ENCODE measurements at regions not wholly inside any gene's neighbourhood (a gene's known extent, or its start where the extent isn't known, plus 50 kb on each side); places are given as distances from the start of the nearest gene placed in this dataset.
"Not testable (repeated sequence)": the region's sequence is repeated elsewhere in the genome, so short reads cannot be mapped to it uniquely, and the experiment has no call there.

DNA sequence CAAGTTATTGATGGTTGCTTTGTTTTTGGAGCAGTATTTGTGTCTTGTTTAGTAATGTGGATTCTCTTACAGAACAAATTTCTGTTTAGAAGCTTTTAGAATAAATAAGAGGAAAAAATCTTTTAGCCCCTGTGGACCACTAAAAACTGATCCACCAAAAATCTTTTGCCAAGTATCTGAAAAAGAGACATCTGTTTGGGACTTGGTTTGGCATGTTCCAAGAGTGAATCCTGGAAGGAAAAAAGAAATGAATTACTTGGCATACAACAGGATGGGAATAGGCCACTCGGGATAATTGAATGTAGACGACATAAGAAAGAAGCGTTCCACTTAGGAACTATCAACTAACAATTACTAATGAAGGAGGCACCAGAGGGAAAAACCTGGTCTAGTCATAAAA is 1350.1 kb upstream of the C9orf72 start:
- no peak for DNase-seq (ENCODE audit: low spot score)

- no peak for DNase-seq (ENCODE audit: low spot score)
These were observed 1351.9 kb upstream of the C9orf72 start for GRCh38 chr9:28925157-28925556.

GRCh38 chr9:28926306-28926705 is 1353.0 kb upstream of the C9orf72 start:
- no peak for DNase-seq (ENCODE audit: low spot score)

DNA sequence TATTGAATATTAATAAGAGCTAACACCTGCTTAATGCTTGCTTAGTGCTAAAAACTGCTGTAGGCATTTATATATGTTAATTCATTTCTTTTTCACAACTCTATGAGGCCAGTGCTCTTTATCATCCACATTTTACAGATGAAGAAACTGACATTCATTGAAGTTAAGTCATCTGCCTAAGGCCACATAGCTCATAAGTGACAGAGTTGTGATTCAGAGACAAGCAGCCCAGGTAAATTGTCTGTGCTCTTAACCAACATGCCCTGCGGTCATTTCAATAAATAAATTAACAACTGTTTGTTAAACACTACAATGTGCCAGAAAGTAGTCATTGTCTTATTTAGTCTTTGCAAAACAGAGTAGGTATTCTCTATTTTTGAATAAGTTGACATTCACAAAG is 1354.4 kb upstream of the C9orf72 start:
- no peak for DNase-seq (ENCODE audit: low spot score)

- no peak for DNase-seq (ENCODE audit: low spot score)
These were observed 1356.2 kb upstream of the C9orf72 start for GRCh38 chr9:28929433-28929832.

DNA sequence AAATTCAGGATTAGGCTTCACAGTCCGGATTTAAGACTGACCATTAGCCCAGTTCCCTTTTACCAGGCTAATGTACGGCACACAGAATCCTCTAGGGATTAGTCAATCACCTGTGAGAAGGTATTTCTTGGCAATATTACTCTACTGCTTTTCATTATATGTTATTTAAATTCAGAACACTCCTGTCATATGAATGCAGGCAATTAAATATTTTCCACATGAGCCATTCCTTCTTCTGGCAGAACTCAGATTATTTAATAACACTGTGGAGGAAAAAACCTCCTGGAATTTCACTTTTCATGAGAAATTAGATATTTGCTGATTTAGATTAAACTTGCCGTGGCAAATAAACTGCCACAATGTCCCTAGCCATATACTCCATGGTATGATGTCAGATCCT is 1357.5 kb upstream of the C9orf72 start:
- no peak for DNase-seq (ENCODE audit: low spot score)

- no peak for DNase-seq (ENCODE audit: low spot score)
These were observed 1360.8 kb upstream of the C9orf72 start for GRCh38 chr9:28934111-28934510.

DNA sequence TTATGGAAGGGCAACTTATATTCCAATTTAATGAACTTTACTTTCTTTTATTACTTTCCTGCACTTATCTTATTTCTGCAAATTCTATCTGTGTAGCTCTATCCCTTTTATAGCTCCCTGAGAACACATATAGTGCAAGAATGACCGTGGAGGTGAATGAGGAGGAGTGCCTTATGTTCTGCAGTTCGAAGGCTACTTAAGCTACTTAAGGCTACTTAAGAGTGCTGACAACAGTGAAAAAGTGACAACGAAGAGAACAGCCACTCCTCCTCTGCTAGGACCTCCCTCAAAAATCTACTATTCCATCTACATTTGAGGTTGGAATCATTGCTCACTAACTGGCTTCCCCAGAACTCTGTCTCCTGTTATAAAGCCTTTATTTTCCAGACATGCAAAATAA is 1365.7 kb upstream of the C9orf72 start:
- no peak for DNase-seq (ENCODE audit: low spot score)

DNA sequence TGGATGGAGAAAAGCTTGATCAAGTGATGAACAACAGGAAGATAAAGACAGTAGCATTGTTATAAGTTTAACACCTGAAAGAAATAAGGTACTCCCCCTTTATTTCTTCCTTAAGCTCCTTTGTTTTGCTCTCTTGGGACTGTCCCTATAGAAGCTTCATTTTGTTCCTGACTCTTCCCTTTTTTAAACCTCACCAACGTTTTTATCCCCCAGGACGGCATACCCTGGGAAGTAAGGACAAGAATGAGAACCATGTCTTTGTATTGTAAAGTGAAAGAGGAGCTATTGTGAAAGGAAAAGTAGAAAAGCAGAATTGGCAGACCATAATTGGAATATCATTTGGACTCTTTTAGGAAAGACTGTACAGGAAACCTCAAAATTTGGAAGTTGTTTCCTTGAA is 1368.6 kb upstream of the C9orf72 start:
- no peak for DNase-seq (ENCODE audit: low spot score)

DNA sequence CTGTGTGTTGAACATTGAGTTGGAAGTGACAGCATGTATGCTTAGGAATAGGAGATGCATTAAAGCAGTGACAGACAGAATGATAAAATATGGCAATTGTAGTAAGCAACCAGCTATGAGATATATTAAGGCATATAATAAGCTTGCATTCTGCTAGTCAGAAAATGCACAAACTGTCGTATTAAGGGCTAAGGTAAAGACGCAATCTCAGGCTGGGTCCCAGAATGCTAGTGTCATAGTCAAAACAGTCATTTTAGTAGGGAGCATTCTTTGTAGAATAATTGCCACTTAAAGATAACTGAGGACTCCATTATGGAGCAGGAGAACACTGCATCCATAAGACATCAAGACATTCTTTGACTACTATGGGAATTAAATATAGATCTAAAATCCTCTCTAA is 1369.7 kb upstream of the C9orf72 start:
- no peak for DNase-seq (ENCODE audit: low spot score)

DNA sequence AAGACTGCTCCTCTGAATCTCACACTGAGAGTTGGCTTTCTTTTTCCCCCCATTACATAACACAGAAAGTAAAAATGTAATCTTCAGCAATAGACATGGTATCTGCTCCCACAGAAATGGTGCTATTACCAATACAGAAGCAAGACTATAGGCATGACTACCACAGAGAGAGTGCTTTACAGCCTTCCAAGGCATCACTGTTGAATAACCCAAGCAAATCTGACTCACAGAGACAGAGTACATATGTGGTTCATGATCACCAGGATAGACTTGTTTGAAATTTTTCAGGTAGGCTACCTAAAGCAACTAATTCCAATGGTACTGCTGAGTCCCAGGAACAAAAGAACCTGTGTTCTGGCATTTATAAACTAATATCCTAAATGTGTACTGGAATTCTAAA is 1373.4 kb upstream of the C9orf72 start:
- no peak for DNase-seq (ENCODE audit: low spot score)

GRCh38 chr9:28951945-28952344 is 1378.7 kb upstream of the C9orf72 start:
- no peak for DNase-seq (ENCODE audit: low spot score)

DNA sequence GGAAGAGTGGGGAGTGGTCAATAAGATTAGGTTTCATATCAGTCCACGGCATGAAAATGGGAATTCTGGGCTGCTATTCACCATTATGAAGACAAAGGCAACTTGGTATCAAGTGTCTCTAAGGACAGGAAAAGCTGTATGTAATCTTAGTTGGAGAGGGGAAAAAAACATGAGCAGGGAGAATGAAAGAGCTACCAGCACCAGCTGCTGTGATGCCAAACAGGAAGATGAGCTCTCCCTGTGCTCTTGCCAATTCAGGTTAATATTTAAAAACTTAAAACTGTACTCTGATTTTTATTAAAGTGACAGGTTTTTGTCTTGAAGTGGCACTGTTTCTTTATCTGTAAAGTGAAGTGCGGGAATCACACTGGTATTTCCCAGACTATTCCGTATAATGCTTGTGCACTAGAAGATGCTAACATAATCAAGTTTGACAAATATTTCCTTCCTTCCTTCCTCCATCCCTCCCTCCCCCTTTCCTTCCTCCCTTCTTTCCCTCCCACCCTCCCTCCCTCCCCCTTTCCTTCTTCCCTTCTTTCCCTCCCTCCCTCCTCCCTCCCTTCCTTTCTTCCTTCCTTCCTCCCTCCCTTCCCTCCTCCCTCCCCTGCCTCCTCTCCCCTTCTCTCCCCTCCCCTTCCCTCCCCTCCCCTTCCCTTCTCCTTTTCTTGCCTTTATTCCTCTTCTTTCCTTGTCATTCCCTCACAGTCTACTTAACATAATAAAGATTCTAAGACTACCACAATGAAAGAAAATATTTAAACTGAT is 1383.0 kb upstream of the C9orf72 start:
- no peak for DNase-seq (ENCODE audit: low spot score)

DNA sequence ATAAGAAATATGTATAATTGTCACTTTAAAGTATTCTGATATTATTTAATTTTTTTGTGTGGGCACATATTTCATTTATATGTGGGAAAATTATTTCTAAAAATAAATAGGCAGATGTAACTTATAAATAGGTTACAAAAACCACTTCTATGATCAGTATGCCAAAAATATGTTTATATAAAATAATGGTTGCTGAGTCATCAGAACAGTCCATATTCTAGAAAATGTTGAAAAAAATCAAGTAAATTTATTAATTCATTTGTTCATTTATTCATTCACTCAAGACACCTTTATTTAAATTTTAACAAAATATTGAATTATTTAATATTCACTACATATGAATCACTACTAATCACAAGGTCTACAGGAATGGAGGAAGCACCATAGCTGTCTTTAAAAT is 1387.3 kb upstream of the C9orf72 start:
- DNase-seq (ENCODE audit: low spot score) = no peak

DNA sequence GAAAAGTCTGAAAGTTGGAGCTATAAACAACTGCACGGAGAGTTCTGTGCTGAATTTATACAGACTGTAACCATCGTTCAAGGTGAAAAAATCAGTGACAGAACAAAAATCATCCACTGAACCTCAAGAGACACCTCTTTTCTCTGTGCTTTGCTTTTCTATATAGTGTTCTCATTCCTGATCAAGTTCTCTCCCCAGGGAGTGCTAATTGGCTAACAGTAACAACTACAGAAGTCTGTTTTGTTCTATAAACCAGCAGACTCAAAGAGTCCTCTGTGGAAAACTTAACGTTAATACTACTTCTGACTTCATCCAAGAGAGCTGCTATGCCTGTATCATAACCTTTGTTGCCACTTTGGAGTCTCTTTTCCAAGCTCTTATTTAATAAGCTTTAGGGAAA is 1388.3 kb upstream of the C9orf72 start:
- DNase-seq (ENCODE audit: low spot score) = no peak

GRCh38 chr9:28967226-28967625 is 1393.9 kb upstream of the C9orf72 start:
- no peak for DNase-seq (ENCODE audit: low spot score)

- no peak for DNase-seq (ENCODE audit: low spot score)
These were observed 1397.0 kb upstream of the C9orf72 start for GRCh38 chr9:28970241-28970654.

- DNase-seq (ENCODE audit: low spot score) = no peak
These were observed 1398.6 kb upstream of the C9orf72 start for GRCh38 chr9:28971881-28972280.

DNA sequence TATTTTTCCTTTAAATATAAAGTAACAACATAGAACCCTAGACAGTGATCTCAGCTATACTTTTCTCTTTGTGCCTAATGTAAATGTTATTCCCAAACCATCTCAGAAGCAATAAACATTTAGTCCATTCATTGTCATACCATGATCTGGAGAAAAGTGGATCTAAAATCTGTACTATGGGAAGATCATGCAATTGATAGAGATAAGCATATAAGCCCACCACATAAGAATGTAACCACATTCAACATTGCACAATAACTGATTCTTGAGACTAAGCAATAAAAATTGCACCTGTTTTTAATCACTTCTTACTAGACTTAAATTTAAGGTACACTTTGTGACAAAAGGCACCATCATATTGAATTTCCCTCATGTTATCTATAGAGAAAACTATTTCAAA is 1403.0 kb upstream of the C9orf72 start:
- no peak for DNase-seq (ENCODE audit: low spot score)

DNA sequence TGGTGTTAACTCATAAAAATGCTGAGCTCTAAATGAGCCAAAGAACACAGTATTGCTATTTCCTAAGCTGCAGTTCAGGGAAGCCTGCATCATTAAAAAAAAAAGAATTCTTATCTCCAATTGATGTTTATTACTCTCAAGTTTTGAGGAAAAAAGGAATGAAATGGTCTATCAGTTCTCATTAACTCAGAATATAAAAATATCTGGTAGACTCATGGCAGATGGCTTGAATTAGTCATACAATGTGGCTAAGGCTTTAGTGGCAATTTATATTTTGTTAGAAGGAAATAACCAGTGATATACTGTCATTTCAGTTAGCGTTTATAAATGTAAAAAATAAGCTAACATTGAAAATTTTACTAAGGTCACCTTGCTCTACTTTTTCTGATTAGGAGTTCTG is 1403.4 kb upstream of the C9orf72 start:
- no peak for DNase-seq (ENCODE audit: low spot score)

- DNase-seq (ENCODE audit: low spot score) = no peak
These were observed 1407.8 kb upstream of the C9orf72 start for GRCh38 chr9:28981129-28981528.

GRCh38 chr9:28981711-28982110 is 1408.4 kb upstream of the C9orf72 start:
- DNase-seq (ENCODE audit: low spot score) = no peak

- no peak for DNase-seq (ENCODE audit: low spot score)
These were observed 1410.7 kb upstream of the C9orf72 start for GRCh38 chr9:28984016-28984415.

GRCh38 chr9:28990009-28990408 is 1416.7 kb upstream of the C9orf72 start:
- not testable (repeated sequence) for DNase-seq (ENCODE audit: low spot score)
